CD14-positive monocyte (primary cell): ENCODE measurements at regions not wholly inside any gene's neighbourhood (a gene's known extent, or its start where the extent isn't known, plus 50 kb on each side); places are given as distances from the start of the nearest gene placed in this dataset.
"Not testable (repeated sequence)": the region's sequence is repeated elsewhere in the genome, so short reads cannot be mapped to it uniquely, and the experiment has no call there.

ENCODE experiments used
- DNase-seq, 3 donors: peaks; one replicate each; pipeline ENCODE4 v3.0.0-alpha.2; 2011 to 2022
- H2AFZ ChIP-seq: 2 replicates; pipeline ENCODE4 v1.6.0; 2012; ENCODE audit warnings: mild to moderate bottlenecking, low read depth, low read length, inconsistent platforms; ENCODE audit not compliant: insufficient read depth, poor library complexity, severe bottlenecking
- H3K27ac ChIP-seq, 2 donors: 1 replicate in 1 of 2; 2 replicates in 1 of 2; pipeline ENCODE4 v1.5.1; 2012 to 2013; ENCODE audit warnings: low read length in 2 of 2, control low read depth in 1 of 2, inconsistent platforms in 1 of 2, low read depth in 1 of 2, mild to moderate bottlenecking in 1 of 2
- H3K27me3 ChIP-seq, 2 donors: one replicate each; pipeline versions ENCODE4 v1.6.0 to v1.6.1; 2011 to 2013; ENCODE audit warnings: low read length in 2 of 2; ENCODE audit not compliant: control insufficient read depth in 2 of 2, insufficient read depth in 2 of 2
- H3K36me3 ChIP-seq, 2 donors: replicated peaks in 1 of 2; 1 replicate in 1 of 2; 2 replicates in 1 of 2; pipeline versions ENCODE4 v1.5.1 to v1.6.1; 2012 to 2013; ENCODE audit warnings: low read length in 2 of 2, control low read depth in 1 of 2, inconsistent platforms in 1 of 2, mild to moderate bottlenecking in 1 of 2; ENCODE audit not compliant: insufficient read depth in 2 of 2, control insufficient read depth in 1 of 2
- H3K4me1 ChIP-seq, 2 donors: 1 replicate in 1 of 2; 2 replicates in 1 of 2; pipeline versions ENCODE4 v1.5.1 to v1.6.1; 2012 to 2013; ENCODE audit warnings: low read length in 2 of 2, control low read depth in 1 of 2, inconsistent platforms in 1 of 2, mild to moderate bottlenecking in 1 of 2, moderate library complexity in 1 of 2; ENCODE audit not compliant: insufficient read depth in 2 of 2, control insufficient read depth in 1 of 2
- H3K4me2 ChIP-seq: replicated peaks from 2 replicates; pipeline ENCODE3; 2012; ENCODE audit warnings: low read length, moderate library complexity, mild to moderate bottlenecking; ENCODE audit not compliant: poor library complexity, severe bottlenecking; ENCODE audit errors: extremely low read depth
- H3K4me3 ChIP-seq, 3 experiments: fragments of 200-600 bp in 1 of 3; sonication (generic) in 1 of 3; replicated peaks in 1 of 3; 1 replicate in 2 of 3; 2 replicates in 1 of 3; pipeline ENCODE4 v1.5.1; 2011 to 2013; ENCODE audit warnings: low read length in 3 of 3, mild to moderate bottlenecking in 3 of 3, control low read depth in 2 of 3, low read depth in 2 of 3, inconsistent platforms in 1 of 3, moderate library complexity in 1 of 3
- H3K79me2 ChIP-seq: 2 replicates; pipeline ENCODE4 v1.6.0; 2012; ENCODE audit warnings: mild to moderate bottlenecking, control low read depth, inconsistent platforms, low read length, moderate library complexity; ENCODE audit not compliant: insufficient read depth
- H3K9ac ChIP-seq: 2 replicates; pipeline ENCODE4 v1.6.0; 2017; ENCODE audit warnings: low read length, mild to moderate bottlenecking; ENCODE audit not compliant: insufficient read depth, poor library complexity, severe bottlenecking
- H3K9me3 ChIP-seq, 2 donors: replicated peaks in 1 of 2; 1 replicate in 1 of 2; 2 replicates in 1 of 2; pipeline versions ENCODE4 v1.5.1 to v1.6.1; 2012 to 2013; ENCODE audit warnings: low read length in 2 of 2, control low read depth in 1 of 2; ENCODE audit not compliant: control insufficient read depth in 1 of 2, insufficient read depth in 1 of 2
- H4K20me1 ChIP-seq: 2 replicates; pipeline ENCODE4 v1.6.0; 2012; ENCODE audit warnings: mild to moderate bottlenecking, low read length, control low read depth, moderate library complexity; ENCODE audit not compliant: insufficient read depth
- H3K27ac Mint-ChIP-seq, 7 donors: one replicate each; pipeline ENCODE4 v1.8.0; 2020; ENCODE audit warnings: mild to moderate bottlenecking in 7 of 7, mixed read lengths in 7 of 7, moderate library complexity in 6 of 7, inconsistent platforms in 2 of 7
- H3K27me3 Mint-ChIP-seq, 3 donors: one replicate each; pipeline ENCODE4 v1.8.0; 2021 to 2022; ENCODE audit warnings: low read depth in 3 of 3, mild to moderate bottlenecking in 3 of 3, mixed read lengths in 3 of 3, moderate library complexity in 3 of 3, inconsistent platforms in 1 of 3
- H3K36me3 Mint-ChIP-seq, 2 donors: one replicate each; pipeline ENCODE4 v1.8.0; 2020; ENCODE audit warnings: mixed read lengths in 2 of 2, inconsistent platforms in 1 of 2, mild to moderate bottlenecking in 1 of 2
- H3K4me1 Mint-ChIP-seq: one replicate; pipeline ENCODE4 v1.8.0; 2020; ENCODE audit warnings: mild to moderate bottlenecking, mixed read lengths
- H3K4me3 Mint-ChIP-seq, 2 donors: one replicate each; pipeline ENCODE4 v1.8.0; 2020; ENCODE audit warnings: mild to moderate bottlenecking in 2 of 2, mixed read lengths in 2 of 2, moderate library complexity in 1 of 2
- H3K9me3 Mint-ChIP-seq, 7 donors: one replicate each; pipeline ENCODE4 v1.8.0; 2020 to 2022; ENCODE audit warnings: mixed read lengths in 7 of 7, mild to moderate bottlenecking in 6 of 7, moderate library complexity in 6 of 7, inconsistent platforms in 2 of 7
- WGBS: methylation state at CpG from one replicate; pipeline ENCODE4 v1.1.5; 2013; ENCODE audit warnings: missing lambda C conversion rate; ENCODE audit not compliant: insufficient coverage; 5-methylcytosine and 5-hydroxymethylcytosine counted together
- intact Hi-C, 2 donors: fragments of 100-400 bp; cut with micrococcal nuclease; formaldehyde crosslinking; loops; one replicate each; pipeline versions ENCODE4 v1.15.0 to v1.15.1; 2023
- TF ChIP-seq, protein P1 (sequence below): fragments of 200-600 bp; IDR thresholded peaks from one replicate; pipeline ENCODE4 v1.8.0; 2022; ENCODE audit warnings: antibody characterized with exemption, mild to moderate bottlenecking

DNA sequence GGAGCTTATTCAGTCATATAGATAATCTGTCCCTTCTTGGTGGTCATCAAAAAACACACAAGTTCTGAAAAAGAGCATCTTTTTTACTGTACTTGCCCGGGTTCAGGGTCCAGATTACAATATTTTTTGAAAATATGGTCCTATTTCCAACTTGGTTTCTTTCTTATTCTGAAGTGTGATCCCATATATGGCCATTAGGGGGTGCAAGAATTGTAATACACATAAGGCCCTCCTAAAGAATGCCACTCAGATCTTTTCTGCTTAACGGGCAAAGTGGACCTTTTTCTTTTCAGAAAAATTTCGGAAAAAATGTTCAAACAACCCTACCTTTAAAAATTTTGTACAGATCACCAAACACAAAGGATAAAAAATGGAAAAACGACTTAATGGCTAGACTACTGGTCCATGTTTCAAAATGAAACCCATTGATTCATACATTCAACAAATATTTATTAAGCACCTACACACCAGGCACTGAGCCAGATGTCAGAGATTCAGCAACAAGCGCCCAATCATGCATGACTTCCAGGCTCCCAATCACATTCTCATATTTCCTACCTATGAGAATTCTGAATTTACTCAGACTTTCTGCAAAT lies 102.0 kb upstream of the MYRIP start:
- no peaks in the 10 kb centered on the region for H3K36me3 Mint-ChIP-seq
- no peak overlapping the region for H2AFZ ChIP-seq
- TF ChIP-seq, protein P1, sequence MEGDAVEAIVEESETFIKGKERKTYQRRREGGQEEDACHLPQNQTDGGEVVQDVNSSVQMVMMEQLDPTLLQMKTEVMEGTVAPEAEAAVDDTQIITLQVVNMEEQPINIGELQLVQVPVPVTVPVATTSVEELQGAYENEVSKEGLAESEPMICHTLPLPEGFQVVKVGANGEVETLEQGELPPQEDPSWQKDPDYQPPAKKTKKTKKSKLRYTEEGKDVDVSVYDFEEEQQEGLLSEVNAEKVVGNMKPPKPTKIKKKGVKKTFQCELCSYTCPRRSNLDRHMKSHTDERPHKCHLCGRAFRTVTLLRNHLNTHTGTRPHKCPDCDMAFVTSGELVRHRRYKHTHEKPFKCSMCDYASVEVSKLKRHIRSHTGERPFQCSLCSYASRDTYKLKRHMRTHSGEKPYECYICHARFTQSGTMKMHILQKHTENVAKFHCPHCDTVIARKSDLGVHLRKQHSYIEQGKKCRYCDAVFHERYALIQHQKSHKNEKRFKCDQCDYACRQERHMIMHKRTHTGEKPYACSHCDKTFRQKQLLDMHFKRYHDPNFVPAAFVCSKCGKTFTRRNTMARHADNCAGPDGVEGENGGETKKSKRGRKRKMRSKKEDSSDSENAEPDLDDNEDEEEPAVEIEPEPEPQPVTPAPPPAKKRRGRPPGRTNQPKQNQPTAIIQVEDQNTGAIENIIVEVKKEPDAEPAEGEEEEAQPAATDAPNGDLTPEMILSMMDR: peak; percentile 78
- peak in 2 of 3 donors; percentile 1 to 8 for DNase-seq
- peaks cover 2% of the 10 kb centered on the region for H3K4me1 Mint-ChIP-seq
- no peaks in the 10 kb centered on the region for H4K20me1 ChIP-seq
- peaks cover 0 to 1% (median 0%) of the 10 kb centered on the region in 7 donors for H3K9me3 Mint-ChIP-seq
- no peak overlapping the region for H3K27ac Mint-ChIP-seq
- H3K27ac ChIP-seq: no peak overlapping the region
- H3K4me3 ChIP-seq: no peak overlapping the region
- no peaks in the 10 kb centered on the region for H3K79me2 ChIP-seq
- H3K27me3 ChIP-seq: no peaks in the 10 kb centered on the region
- H3K9ac ChIP-seq: no peak overlapping the region
- H3K4me1 ChIP-seq: no peaks in the 10 kb centered on the region
- intact Hi-C loops: loop anchor here in 1 of 2 donors (5.0 kb wide), 1 partner anchor 610 kb away; no protein-coding TSS in a partner anchor
- H3K4me3 Mint-ChIP-seq: no peak overlapping the region
- H3K4me2 ChIP-seq: no peak overlapping the region
- H3K36me3 ChIP-seq: no peaks in the 10 kb centered on the region
- 40% methylated on average over 2 of the region's 5 CpGs for WGBS
- peaks cover 2 to 5% (median 2%) of the 10 kb centered on the region in 3 donors for H3K27me3 Mint-ChIP-seq
- no peaks in the 10 kb centered on the region for H3K9me3 ChIP-seq

GRCh38 chr3:39712413-39713048 lies 96.9 kb upstream of the MYRIP start:
- DNase-seq: no peak
- H3K4me3 ChIP-seq: no peak overlapping the region
- no peak overlapping the region for H3K4me3 Mint-ChIP-seq
- no peaks in the 10 kb centered on the region for H3K36me3 ChIP-seq
- H3K27me3 ChIP-seq: no peaks in the 10 kb centered on the region
- intact Hi-C loops: no loop called here
- no peaks in the 10 kb centered on the region for H3K79me2 ChIP-seq
- H3K9me3 Mint-ChIP-seq: peaks cover 0 to 5% (median 0%) of the 10 kb centered on the region in 7 donors
- H3K27ac Mint-ChIP-seq: no peak overlapping the region
- TF ChIP-seq, protein P1: no peak
- 79% methylated on average over 4 of the region's 4 CpGs for WGBS
- H3K9me3 ChIP-seq: no peaks in the 10 kb centered on the region
- no peaks in the 10 kb centered on the region for H3K36me3 Mint-ChIP-seq
- peaks cover under 1% of the 10 kb centered on the region for H3K4me1 Mint-ChIP-seq
- no peak overlapping the region for H3K27ac ChIP-seq
- H3K4me1 ChIP-seq: no peaks in the 10 kb centered on the region
- peaks cover 1 to 3% (median 2%) of the 10 kb centered on the region in 3 donors for H3K27me3 Mint-ChIP-seq
- H3K9ac ChIP-seq: no peak overlapping the region
- no peak overlapping the region for H2AFZ ChIP-seq
- H3K4me2 ChIP-seq: no peak overlapping the region
- H4K20me1 ChIP-seq: no peaks in the 10 kb centered on the region

DNA sequence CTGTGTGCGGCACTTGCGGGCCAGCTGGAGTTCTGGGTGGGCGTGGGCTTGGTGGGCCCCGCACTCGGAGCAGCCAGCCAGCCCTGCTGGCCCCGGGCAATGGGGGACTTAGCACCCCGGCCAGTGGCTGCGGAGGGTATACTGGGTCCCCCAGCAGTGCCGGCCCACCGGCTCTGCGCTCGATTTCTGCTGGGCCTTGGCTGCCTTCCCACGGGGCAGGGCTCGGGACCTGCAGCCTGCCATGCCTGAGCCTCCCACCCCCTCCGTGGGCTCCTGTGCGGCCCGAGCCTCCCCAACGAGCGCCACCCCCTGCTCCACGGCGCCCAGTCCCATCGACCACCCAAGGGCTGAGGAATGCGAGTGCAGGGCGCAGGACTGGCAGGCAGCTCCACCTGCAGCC lies 96.1 kb upstream of the MYRIP start:
- H3K36me3 Mint-ChIP-seq, H3K9me3 ChIP-seq, DNase-seq, H4K20me1 ChIP-seq, H3K79me2 ChIP-seq, H3K27me3 ChIP-seq, H3K9me3 Mint-ChIP-seq, H3K9ac ChIP-seq, H3K27ac Mint-ChIP-seq, H3K4me1 ChIP-seq, H3K4me1 Mint-ChIP-seq, H3K4me3 ChIP-seq, H2AFZ ChIP-seq, H3K4me2 ChIP-seq, H3K36me3 ChIP-seq, H3K27ac ChIP-seq, H3K4me3 Mint-ChIP-seq, H3K27me3 Mint-ChIP-seq, intact Hi-C loops: not testable (repeated sequence)
- 95% methylated on average over 13 of the region's 24 CpGs for WGBS
